Neural crest cell (in vitro differentiated cells): ENCODE measurements at regions not wholly inside any gene's neighbourhood (a gene's known extent, or its start where the extent isn't known, plus 50 kb on each side); places are given as distances from the start of the nearest gene placed in this dataset.
A peak's percentile ranks its signal among the peaks of the same experiment; 100 is the strongest.
"Not testable (repeated sequence)": the region's sequence is repeated elsewhere in the genome, so short reads cannot be mapped to it uniquely, and the experiment has no call there.

ENCODE experiments used
- DNase-seq: peaks from one replicate; pipeline ENCODE4 v3.0.0; 2021; ENCODE audit warnings: low read depth, mixed read lengths, low spot score
- H3K27ac Mint-ChIP-seq: one replicate; pipeline ENCODE4 v1.8.0; 2021; ENCODE audit warnings: mild to moderate bottlenecking, mixed read lengths; ENCODE audit not compliant: unreplicated experiment
- H3K27me3 Mint-ChIP-seq: 2 replicates; pipeline ENCODE4 v1.8.0; 2021; ENCODE audit warnings: low read depth, mild to moderate bottlenecking, mixed read lengths
- H3K36me3 Mint-ChIP-seq: 2 replicates; pipeline ENCODE4 v1.8.0; 2021; ENCODE audit warnings: low read depth, mild to moderate bottlenecking, mixed read lengths
- H3K4me1 Mint-ChIP-seq: 2 replicates; pipeline ENCODE4 v1.8.0; 2021; ENCODE audit warnings: mixed read lengths
- H3K4me3 Mint-ChIP-seq: one replicate; pipeline ENCODE4 v1.8.0; 2021; ENCODE audit warnings: mild to moderate bottlenecking, mixed read lengths
- H3K9me3 Mint-ChIP-seq: 2 replicates; pipeline ENCODE4 v1.8.0; 2021; ENCODE audit warnings: mixed read lengths

- H3K27me3 Mint-ChIP-seq, DNase-seq, H3K27ac Mint-ChIP-seq, H3K4me1 Mint-ChIP-seq, H3K9me3 Mint-ChIP-seq, H3K4me3 Mint-ChIP-seq, H3K36me3 Mint-ChIP-seq: not testable (repeated sequence)
Measured at GRCh38 chr16:21372162-21372835, 94.2 kb upstream of the CRYM start.

GRCh38 chr16:21370791-21371190, 92.7 kb upstream of the CRYM start:
- H3K4me3 Mint-ChIP-seq, H3K27me3 Mint-ChIP-seq, DNase-seq: not testable (repeated sequence)

GRCh38 chr16:21368973-21369942, 91.2 kb upstream of the CRYM start:
- not testable (repeated sequence) for H3K4me1 Mint-ChIP-seq, H3K27ac Mint-ChIP-seq, H3K4me3 Mint-ChIP-seq, H3K9me3 Mint-ChIP-seq, DNase-seq, H3K27me3 Mint-ChIP-seq, H3K36me3 Mint-ChIP-seq

More at GRCh38 chr16:21370791-21371190, 92.7 kb upstream of the CRYM start:
- H3K27ac Mint-ChIP-seq, H3K4me1 Mint-ChIP-seq, H3K36me3 Mint-ChIP-seq, H3K9me3 Mint-ChIP-seq: not testable (repeated sequence)

GRCh38 chr16:21367733-21368421, 89.8 kb upstream of the CRYM start:
- not testable (repeated sequence) for H3K27ac Mint-ChIP-seq

GRCh38 chr16:21366998-21367397, 88.9 kb upstream of the CRYM start:
- not testable (repeated sequence) for H3K9me3 Mint-ChIP-seq, DNase-seq, H3K36me3 Mint-ChIP-seq, H3K27ac Mint-ChIP-seq, H3K4me3 Mint-ChIP-seq, H3K27me3 Mint-ChIP-seq
- peaks cover 14% of the 10 kb centered on the region for H3K4me1 Mint-ChIP-seq

More at GRCh38 chr16:21367733-21368421, 89.8 kb upstream of the CRYM start:
- H3K4me3 Mint-ChIP-seq, H3K9me3 Mint-ChIP-seq, H3K4me1 Mint-ChIP-seq, H3K27me3 Mint-ChIP-seq, H3K36me3 Mint-ChIP-seq, DNase-seq: not testable (repeated sequence)

GRCh38 chr16:21365541-21365940, 87.5 kb upstream of the CRYM start:
- H3K4me1 Mint-ChIP-seq = peaks cover 14% of the 10 kb centered on the region
- not testable (repeated sequence) for H3K4me3 Mint-ChIP-seq

GRCh38 chr16:21363550-21364223, 85.6 kb upstream of the CRYM start:
- not testable (repeated sequence) for H3K27me3 Mint-ChIP-seq, H3K36me3 Mint-ChIP-seq, H3K27ac Mint-ChIP-seq, DNase-seq, H3K4me3 Mint-ChIP-seq, H3K9me3 Mint-ChIP-seq, H3K4me1 Mint-ChIP-seq

More at GRCh38 chr16:21365541-21365940, 87.5 kb upstream of the CRYM start:
- not testable (repeated sequence) for H3K9me3 Mint-ChIP-seq, H3K27me3 Mint-ChIP-seq, DNase-seq, H3K36me3 Mint-ChIP-seq, H3K27ac Mint-ChIP-seq

GRCh38 chr16:21361612-21362227, 83.6 kb upstream of the CRYM start:
- not testable (repeated sequence) for DNase-seq, H3K27me3 Mint-ChIP-seq, H3K27ac Mint-ChIP-seq, H3K36me3 Mint-ChIP-seq, H3K9me3 Mint-ChIP-seq, H3K4me3 Mint-ChIP-seq
- H3K4me1 Mint-ChIP-seq = peaks cover 11% of the 10 kb centered on the region

- H3K4me3 Mint-ChIP-seq, DNase-seq, H3K9me3 Mint-ChIP-seq, H3K36me3 Mint-ChIP-seq, H3K27ac Mint-ChIP-seq, H3K27me3 Mint-ChIP-seq: not testable (repeated sequence)
- H3K4me1 Mint-ChIP-seq = peaks cover 11% of the 10 kb centered on the region
Measured at GRCh38 chr16:21361045-21361444, 83.0 kb upstream of the CRYM start.

GRCh38 chr16:21359513-21359912, 81.4 kb upstream of the CRYM start:
- H3K36me3 Mint-ChIP-seq, H3K9me3 Mint-ChIP-seq, H3K27ac Mint-ChIP-seq, H3K27me3 Mint-ChIP-seq, H3K4me3 Mint-ChIP-seq, DNase-seq: not testable (repeated sequence)
- H3K4me1 Mint-ChIP-seq = peaks cover 11% of the 10 kb centered on the region

GRCh38 chr16:21358261-21358795, 80.2 kb upstream of the CRYM start:
- DNase-seq, H3K9me3 Mint-ChIP-seq, H3K27me3 Mint-ChIP-seq, H3K36me3 Mint-ChIP-seq, H3K4me3 Mint-ChIP-seq: not testable (repeated sequence)
- Mint-ChIP-seq H3K27ac (peak overlapping the region; percentile 3), H3K4me1 (peaks cover 11% of the 10 kb centered on the region)

- not testable (repeated sequence) for H3K4me1 Mint-ChIP-seq, H3K27ac Mint-ChIP-seq, H3K36me3 Mint-ChIP-seq, DNase-seq, H3K27me3 Mint-ChIP-seq, H3K4me3 Mint-ChIP-seq, H3K9me3 Mint-ChIP-seq
Measured at GRCh38 chr16:21356308-21356707, 78.2 kb upstream of the CRYM start.
